NCI-H2081 (cell line): ENCODE measurements at regions not wholly inside any gene's neighbourhood (a gene's known extent, or its start where the extent isn't known, plus 50 kb on each side); places are given as distances from the start of the nearest gene placed in this dataset.

Experiments
- DNase-seq, 2 experiments: peaks; one replicate each; lab custom pipeline; 2025; lab: John Stamatoyannopoulos, UW

GRCh38 chr4:185924458-185925044 is 112.6 kb upstream of the SORBS2 start:
- no peak for DNase-seq

GRCh38 chr4:185925910-185926360 is 113.9 kb upstream of the SORBS2 start:
- no peak for DNase-seq

- DNase-seq, result no peak
Measured at GRCh38 chr4:185931375-185931774, 119.4 kb upstream of the SORBS2 start.

DNA sequence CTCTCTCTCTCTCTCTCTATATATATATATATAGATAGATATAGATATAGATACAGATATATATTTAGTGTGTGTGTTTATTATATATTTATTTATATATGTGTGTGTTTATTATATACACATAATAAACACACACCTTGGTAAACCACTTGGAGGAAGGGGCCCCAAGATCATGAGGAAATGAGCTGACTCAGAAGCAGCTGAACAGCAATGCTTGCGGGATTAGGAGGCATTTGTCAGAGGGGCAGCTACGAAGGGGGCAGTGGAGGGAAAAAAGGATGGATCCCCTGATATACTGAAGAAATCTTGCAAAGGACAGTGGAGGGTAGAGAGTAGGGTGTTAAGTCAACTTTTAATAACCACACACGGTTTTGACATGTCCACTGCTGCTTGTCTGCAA is 120.0 kb upstream of the SORBS2 start:
- DNase-seq, result no peak

- DNase-seq, result no peak
Measured at GRCh38 chr4:185932491-185932890, 120.5 kb upstream of the SORBS2 start.

DNA sequence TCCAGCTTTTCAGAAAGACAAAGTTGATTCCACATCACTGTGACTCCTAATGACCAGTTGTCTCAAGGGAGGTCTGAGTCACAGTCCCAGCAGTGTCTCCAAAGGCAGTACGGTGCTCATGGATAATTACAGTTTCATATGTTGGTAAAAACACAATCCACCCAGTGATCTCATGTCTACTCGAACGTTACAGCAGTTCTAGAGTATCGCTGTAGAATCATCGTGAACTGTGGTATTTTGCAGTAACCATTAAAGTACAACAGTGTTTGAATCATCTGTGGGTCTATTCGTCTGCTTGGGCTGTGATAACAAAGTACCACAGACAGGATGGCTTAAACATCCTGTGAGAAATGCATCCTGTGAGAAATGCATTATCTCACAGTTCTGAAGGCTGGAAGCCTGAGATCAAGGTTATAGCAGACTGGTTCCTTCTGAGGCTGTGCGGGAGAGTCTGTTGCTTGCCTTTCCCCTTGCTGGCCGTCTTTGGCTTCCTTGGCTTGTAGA is 121.1 kb upstream of the SORBS2 start:
- no peak for DNase-seq

- DNase-seq, result no peak
Measured at GRCh38 chr4:185936650-185937376, 124.8 kb upstream of the SORBS2 start.

DNA sequence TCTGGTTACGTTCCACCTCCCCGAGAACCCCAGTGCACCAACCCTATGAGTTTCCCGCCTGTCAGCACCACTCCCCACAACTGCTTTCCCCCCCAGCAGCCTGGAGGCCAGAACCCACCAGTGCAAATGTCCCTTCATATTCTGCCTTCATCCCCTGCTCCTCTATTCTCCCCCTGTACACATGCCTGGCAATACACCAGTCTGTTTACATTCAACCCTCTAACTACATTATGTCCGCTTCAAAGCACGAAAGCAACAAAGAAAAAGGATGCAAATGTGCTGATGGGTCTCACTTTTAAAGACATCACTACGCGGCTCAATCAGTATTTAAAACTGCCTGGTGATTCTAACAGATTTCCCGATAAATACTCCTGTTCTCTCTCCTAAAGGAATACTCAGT is 126.7 kb upstream of the SORBS2 start:
- DNase-seq, result no peak

DNA sequence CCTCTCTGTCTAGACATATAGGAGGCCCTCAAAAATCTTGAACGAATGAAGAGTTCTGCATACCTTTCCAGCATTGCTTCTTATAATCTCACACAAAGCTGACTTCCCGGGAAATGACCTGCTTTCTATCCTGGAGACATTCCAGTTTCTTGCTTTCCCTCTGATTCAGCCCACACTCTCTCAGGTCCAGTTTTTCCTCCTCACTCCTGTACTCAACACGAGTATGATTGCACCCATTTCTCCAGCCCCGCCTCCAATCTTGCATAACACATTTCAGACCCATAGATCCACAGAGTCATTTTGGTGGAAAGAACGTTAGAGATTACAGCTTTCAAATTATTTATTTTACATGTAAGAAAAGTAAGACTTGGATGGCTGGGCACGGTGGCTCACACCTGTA is 127.5 kb upstream of the TLR3 start:
- no peak for DNase-seq

DNA sequence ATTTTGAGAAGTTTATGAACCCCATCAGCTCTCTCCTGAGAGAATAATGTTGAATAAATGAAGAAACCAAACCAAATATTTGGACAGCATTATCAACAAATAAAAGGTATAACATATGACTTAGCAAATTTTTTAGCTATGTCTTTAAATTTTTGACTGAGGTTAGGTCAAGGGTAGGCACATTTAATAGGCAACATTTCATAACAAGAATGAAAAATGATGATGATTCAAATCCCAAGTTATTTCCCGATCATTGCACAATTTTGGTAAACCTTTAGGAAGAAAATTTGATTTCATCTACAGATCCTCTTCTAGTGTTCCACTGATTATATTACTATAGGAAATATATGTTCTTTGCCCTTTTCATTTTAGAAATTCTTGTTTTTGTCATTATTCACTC is 123.7 kb upstream of the TLR3 start:
- no peak for DNase-seq

- no peak for DNase-seq
Measured at GRCh38 chr4:185945906-185946305, 123.0 kb upstream of the TLR3 start.

- DNase-seq, result no peak
Measured at GRCh38 chr4:185950891-185951290, 118.1 kb upstream of the TLR3 start.

GRCh38 chr4:185955151-185955770 is 113.7 kb upstream of the TLR3 start:
- no peak for DNase-seq

GRCh38 chr4:185955826-185956543 is 113.0 kb upstream of the TLR3 start:
- no peak for DNase-seq

DNA sequence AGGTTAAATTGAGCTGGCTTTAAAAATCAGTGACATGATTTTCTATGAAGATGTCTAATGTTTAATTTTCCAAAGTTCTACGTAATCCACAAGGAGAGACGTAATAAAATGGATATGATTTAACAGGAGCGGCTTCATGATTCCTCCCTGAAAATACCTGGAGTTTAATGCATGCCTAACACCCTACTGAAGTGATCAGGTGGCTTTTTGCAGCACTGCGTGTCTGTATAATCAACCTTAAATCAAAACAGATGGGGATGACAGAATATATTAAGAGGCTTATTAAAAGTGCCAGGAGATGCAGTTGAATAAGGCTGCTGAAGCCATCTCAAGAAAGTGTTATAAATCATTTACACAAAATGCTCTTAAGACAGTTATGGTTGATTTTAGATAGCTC is 112.4 kb upstream of the TLR3 start:
- no peak for DNase-seq

DNA sequence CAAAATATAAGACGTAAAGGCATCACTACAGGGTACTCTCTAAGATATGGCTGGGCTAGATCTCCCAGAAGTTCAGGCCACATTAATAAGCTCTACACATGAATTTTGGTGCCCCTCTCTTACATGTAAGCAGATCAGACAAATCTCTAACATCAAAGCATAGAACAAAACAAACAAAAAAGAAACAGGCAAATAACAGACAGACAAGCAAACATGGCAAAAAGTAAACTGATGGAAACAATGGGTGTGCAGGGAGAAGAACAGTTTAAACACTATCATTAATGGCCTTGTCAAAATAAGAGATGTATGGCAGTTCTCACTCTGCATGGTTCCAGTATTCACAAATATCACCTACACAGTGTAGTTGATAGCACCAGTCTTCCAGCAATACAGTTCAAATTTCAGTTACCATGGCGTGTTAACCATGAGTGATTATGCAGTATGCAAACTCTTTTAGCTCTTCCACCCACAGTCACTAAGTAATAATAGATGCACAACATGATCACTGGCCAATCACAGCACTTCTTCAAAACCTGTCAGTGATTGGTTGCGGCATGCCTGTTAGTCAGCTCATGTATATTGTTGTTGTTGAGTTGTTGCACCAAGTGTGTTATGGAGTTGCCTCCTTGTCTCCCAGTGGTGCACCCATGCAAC is 110.7 kb upstream of the TLR3 start:
- DNase-seq, result peak in 1 of 2 experiments; percentile 60

DNA sequence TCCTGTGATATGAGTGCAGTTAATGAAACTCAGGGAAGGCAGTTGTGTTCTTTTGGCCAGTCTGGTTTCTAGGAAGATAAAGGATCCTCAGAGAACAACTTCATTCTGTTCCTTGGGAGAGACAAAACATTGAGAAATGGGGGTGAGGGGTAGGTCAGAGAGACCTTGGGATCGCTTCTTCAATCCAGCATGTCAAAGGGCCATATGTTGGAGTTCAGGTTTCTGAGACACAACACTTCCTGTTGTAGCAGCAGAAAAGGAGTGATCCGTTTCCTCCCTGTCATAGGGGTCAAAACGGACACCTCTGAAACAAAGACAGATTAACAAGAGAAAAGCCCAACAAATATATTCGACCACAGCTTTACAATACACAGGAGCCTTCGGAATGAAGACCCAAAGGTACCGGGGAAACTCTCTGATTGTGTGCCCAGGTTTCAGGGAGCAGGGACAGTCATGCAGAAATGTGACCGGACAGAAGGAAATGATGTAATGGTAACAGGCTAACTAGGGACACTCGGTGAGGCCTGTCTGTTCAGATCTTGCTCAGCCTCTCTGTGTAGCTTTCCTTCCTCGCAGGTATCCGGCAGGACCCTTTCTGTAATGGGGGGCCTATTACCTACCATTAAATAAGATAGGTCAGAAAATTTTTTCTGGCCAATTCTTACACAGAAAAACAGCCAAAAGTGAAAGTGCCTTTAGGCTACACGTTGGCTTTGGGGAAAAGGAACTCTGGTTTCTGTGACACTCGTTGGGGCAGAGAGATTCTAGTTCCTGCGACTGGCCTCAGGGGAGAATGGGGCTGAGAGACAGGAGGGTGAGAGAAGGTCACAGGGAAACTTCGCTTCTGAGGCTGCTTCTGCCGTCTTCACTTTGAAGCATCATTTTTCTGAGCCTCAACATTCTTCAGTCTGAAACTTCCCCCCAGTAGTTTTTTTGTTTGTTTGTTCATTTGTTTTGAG is 103.3 kb upstream of the TLR3 start:
- DNase-seq, result no peak

DNA sequence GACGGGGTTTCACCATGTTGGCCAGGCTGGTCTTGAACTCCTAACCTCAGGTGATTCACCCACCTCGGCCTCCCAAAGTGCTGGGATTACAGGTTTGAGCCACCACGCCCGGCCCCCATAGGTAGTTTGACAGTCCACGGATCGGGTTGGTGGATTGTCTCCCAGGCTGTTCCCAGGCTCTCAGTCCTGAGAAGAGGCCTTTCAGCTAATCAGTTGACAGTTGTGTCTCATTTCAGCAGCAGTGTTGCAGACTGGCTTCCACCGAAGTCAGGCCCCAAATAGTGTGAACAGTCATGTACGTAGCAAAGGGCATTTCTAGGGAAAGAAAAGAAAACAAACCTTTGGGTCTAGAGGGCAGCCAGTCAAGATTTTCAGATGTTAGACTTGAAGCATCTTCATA is 102.4 kb upstream of the TLR3 start:
- DNase-seq, result no peak

DNA sequence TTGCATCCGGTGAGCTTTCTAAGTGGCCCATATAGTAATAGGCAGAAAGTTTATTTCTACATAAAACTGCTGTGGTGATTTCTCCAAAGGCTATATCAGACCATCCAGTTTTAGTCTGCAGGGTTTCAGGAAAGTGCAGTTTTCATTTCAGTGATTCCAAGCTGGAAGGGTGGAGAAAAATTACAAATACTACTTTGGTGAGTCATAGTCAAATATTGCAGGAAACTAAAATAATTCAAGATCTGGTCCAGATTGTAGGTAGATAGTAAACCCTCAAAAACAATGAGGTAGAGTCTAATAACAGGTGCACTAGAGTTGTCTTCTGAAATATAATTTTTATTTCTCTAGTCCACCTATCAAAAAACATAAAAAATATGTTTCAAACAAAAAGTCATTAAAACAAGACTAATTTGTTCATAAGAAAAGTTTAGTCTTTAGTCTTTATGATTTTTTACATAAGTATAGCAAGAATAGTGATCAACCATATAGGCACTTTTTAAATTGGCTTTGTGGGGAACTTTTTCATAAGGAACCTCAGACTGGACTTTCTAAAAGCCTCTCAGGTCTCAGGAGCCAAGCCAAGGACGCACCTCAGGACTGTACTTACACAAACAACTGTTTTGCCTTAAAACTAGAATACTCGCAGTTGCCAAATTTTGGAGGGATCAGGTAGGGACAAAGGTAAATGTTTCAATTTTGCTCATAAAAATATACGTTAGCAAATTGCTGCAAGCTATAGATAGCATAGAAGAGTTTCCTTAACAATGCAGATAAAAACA is 101.8 kb upstream of the TLR3 start:
- no peak for DNase-seq

DNA sequence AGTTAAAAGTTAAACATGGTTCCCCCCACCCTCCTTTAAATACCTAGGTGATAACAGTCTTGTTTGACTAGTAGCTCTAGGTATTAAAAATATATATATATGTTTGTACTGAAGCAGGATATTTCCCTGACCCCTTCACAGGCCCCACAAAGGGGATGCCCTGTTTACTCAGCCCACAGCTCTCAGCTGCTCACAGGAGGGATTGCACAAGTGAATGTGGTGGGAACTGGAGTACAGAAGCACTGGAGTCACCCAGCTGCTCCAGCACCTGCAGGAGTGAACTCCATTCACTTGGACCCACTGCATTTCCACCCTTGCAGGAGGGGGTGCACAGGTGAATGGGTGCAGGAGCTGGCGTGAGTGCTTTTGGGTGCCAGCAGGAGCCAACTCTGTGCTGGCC is 99.3 kb upstream of the TLR3 start:
- DNase-seq, result no peak
